CD14-positive monocyte (primary cell): ENCODE measurements at regions not wholly inside any gene's neighbourhood (a gene's known extent, or its start where the extent isn't known, plus 50 kb on each side); places are given as distances from the start of the nearest gene placed in this dataset.
"Not testable (repeated sequence)": the region's sequence is repeated elsewhere in the genome, so short reads cannot be mapped to it uniquely, and the experiment has no call there.

Experiments used
- DNase-seq, 3 donors: peaks; one replicate each; pipeline ENCODE4 v3.0.0-alpha.2; 2011 to 2022
- H2AFZ ChIP-seq: 2 replicates; pipeline ENCODE4 v1.6.0; 2012; ENCODE audit warnings: mild to moderate bottlenecking, low read depth, low read length, inconsistent platforms; ENCODE audit not compliant: insufficient read depth, poor library complexity, severe bottlenecking
- H3K27ac ChIP-seq, 2 donors: 1 replicate in 1 of 2; 2 replicates in 1 of 2; pipeline ENCODE4 v1.5.1; 2012 to 2013; ENCODE audit warnings: low read length in 2 of 2, control low read depth in 1 of 2, inconsistent platforms in 1 of 2, low read depth in 1 of 2, mild to moderate bottlenecking in 1 of 2
- H3K27me3 ChIP-seq, 2 donors: one replicate each; pipeline versions ENCODE4 v1.6.0 to v1.6.1; 2011 to 2013; ENCODE audit warnings: low read length in 2 of 2; ENCODE audit not compliant: control insufficient read depth in 2 of 2, insufficient read depth in 2 of 2
- H3K36me3 ChIP-seq, 2 donors: replicated peaks in 1 of 2; 1 replicate in 1 of 2; 2 replicates in 1 of 2; pipeline versions ENCODE4 v1.5.1 to v1.6.1; 2012 to 2013; ENCODE audit warnings: low read length in 2 of 2, control low read depth in 1 of 2, inconsistent platforms in 1 of 2, mild to moderate bottlenecking in 1 of 2; ENCODE audit not compliant: insufficient read depth in 2 of 2, control insufficient read depth in 1 of 2
- H3K4me1 ChIP-seq, 2 donors: 1 replicate in 1 of 2; 2 replicates in 1 of 2; pipeline versions ENCODE4 v1.5.1 to v1.6.1; 2012 to 2013; ENCODE audit warnings: low read length in 2 of 2, control low read depth in 1 of 2, inconsistent platforms in 1 of 2, mild to moderate bottlenecking in 1 of 2, moderate library complexity in 1 of 2; ENCODE audit not compliant: insufficient read depth in 2 of 2, control insufficient read depth in 1 of 2
- H3K4me2 ChIP-seq: replicated peaks from 2 replicates; pipeline ENCODE3; 2012; ENCODE audit warnings: low read length, moderate library complexity, mild to moderate bottlenecking; ENCODE audit not compliant: poor library complexity, severe bottlenecking; ENCODE audit errors: extremely low read depth
- H3K4me3 ChIP-seq, 3 experiments: fragments of 200-600 bp in 1 of 3; sonication (generic) in 1 of 3; replicated peaks in 1 of 3; 1 replicate in 2 of 3; 2 replicates in 1 of 3; pipeline ENCODE4 v1.5.1; 2011 to 2013; ENCODE audit warnings: low read length in 3 of 3, mild to moderate bottlenecking in 3 of 3, control low read depth in 2 of 3, low read depth in 2 of 3, inconsistent platforms in 1 of 3, moderate library complexity in 1 of 3
- H3K79me2 ChIP-seq: 2 replicates; pipeline ENCODE4 v1.6.0; 2012; ENCODE audit warnings: mild to moderate bottlenecking, control low read depth, inconsistent platforms, low read length, moderate library complexity; ENCODE audit not compliant: insufficient read depth
- H3K9ac ChIP-seq: 2 replicates; pipeline ENCODE4 v1.6.0; 2017; ENCODE audit warnings: low read length, mild to moderate bottlenecking; ENCODE audit not compliant: insufficient read depth, poor library complexity, severe bottlenecking
- H3K9me3 ChIP-seq, 2 donors: replicated peaks in 1 of 2; 1 replicate in 1 of 2; 2 replicates in 1 of 2; pipeline versions ENCODE4 v1.5.1 to v1.6.1; 2012 to 2013; ENCODE audit warnings: low read length in 2 of 2, control low read depth in 1 of 2; ENCODE audit not compliant: control insufficient read depth in 1 of 2, insufficient read depth in 1 of 2
- H4K20me1 ChIP-seq: 2 replicates; pipeline ENCODE4 v1.6.0; 2012; ENCODE audit warnings: mild to moderate bottlenecking, low read length, control low read depth, moderate library complexity; ENCODE audit not compliant: insufficient read depth
- H3K27ac Mint-ChIP-seq, 7 donors: one replicate each; pipeline ENCODE4 v1.8.0; 2020; ENCODE audit warnings: mild to moderate bottlenecking in 7 of 7, mixed read lengths in 7 of 7, moderate library complexity in 6 of 7, inconsistent platforms in 2 of 7
- H3K27me3 Mint-ChIP-seq, 3 donors: one replicate each; pipeline ENCODE4 v1.8.0; 2021 to 2022; ENCODE audit warnings: low read depth in 3 of 3, mild to moderate bottlenecking in 3 of 3, mixed read lengths in 3 of 3, moderate library complexity in 3 of 3, inconsistent platforms in 1 of 3
- H3K36me3 Mint-ChIP-seq, 2 donors: one replicate each; pipeline ENCODE4 v1.8.0; 2020; ENCODE audit warnings: mixed read lengths in 2 of 2, inconsistent platforms in 1 of 2, mild to moderate bottlenecking in 1 of 2
- H3K4me1 Mint-ChIP-seq: one replicate; pipeline ENCODE4 v1.8.0; 2020; ENCODE audit warnings: mild to moderate bottlenecking, mixed read lengths
- H3K4me3 Mint-ChIP-seq, 2 donors: one replicate each; pipeline ENCODE4 v1.8.0; 2020; ENCODE audit warnings: mild to moderate bottlenecking in 2 of 2, mixed read lengths in 2 of 2, moderate library complexity in 1 of 2
- H3K9me3 Mint-ChIP-seq, 7 donors: one replicate each; pipeline ENCODE4 v1.8.0; 2020 to 2022; ENCODE audit warnings: mixed read lengths in 7 of 7, mild to moderate bottlenecking in 6 of 7, moderate library complexity in 6 of 7, inconsistent platforms in 2 of 7
- WGBS: methylation state at CpG from one replicate; pipeline ENCODE4 v1.1.5; 2013; ENCODE audit warnings: missing lambda C conversion rate; ENCODE audit not compliant: insufficient coverage; 5-methylcytosine and 5-hydroxymethylcytosine counted together
- intact Hi-C, 2 donors: fragments of 100-400 bp; cut with micrococcal nuclease; formaldehyde crosslinking; loops; one replicate each; pipeline versions ENCODE4 v1.15.0 to v1.15.1; 2023
- TF ChIP-seq, protein P1 (sequence below): fragments of 200-600 bp; IDR thresholded peaks from one replicate; pipeline ENCODE4 v1.8.0; 2022; ENCODE audit warnings: antibody characterized with exemption, mild to moderate bottlenecking

DNA sequence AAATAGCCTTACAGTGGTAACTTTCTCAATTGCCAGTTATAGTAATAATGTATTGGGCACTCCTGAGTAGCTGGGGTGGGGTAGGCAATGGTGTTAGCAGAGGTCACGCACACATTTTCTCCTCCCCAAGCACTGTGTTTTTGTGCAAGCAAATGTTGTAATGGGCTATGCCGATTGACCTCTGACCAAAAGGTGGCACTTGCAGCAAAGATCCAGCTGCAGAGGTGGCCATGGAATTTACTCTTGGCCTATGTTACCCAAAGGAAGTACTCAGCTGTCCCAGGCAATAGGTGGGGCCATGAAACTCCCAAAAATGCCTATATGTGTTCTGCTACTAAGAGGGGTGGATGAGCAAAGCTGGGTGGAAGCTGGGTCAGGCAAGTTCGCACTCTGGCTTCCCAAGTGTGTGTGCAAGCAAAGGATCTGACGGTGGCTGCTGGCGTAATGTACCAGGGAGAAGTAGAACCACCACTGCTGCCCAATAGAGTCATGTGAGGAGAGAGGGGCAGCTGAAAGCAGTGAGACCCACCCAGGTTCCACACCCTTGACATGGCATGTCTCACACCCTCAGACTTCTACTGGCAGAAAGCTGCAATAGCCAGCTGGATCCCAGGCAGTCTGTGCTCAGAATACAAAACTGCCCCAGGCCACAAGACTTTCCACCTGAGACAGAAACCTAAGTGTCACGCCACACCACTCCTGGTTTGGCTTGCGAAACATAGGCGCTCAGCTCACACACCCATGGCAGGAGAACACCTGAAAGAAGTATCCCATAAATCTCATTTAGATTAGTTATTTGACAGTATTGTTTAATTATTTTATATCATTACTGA lies 353.3 kb upstream of the EMCN start:
- Histone ChIP-seq H3K9me3 (peaks cover 0 to 14% of the 10 kb centered on the region in 2 donors), H2AFZ (no peak overlapping the region), H3K4me1 (no peaks in the 10 kb centered on the region), H3K27me3 (no peaks in the 10 kb centered on the region), H3K79me2 (no peaks in the 10 kb centered on the region), H3K4me2 (no peak overlapping the region), H4K20me1 (no peaks in the 10 kb centered on the region), H3K36me3 (no peaks in the 10 kb centered on the region), H3K9ac (no peak overlapping the region), H3K4me3 (no peak overlapping the region), H3K27ac (no peak overlapping the region)
- DNase-seq, result no peak
- WGBS, result 86% methylated on average over 2 of the region's 8 CpGs
- TF ChIP-seq, protein P1, sequence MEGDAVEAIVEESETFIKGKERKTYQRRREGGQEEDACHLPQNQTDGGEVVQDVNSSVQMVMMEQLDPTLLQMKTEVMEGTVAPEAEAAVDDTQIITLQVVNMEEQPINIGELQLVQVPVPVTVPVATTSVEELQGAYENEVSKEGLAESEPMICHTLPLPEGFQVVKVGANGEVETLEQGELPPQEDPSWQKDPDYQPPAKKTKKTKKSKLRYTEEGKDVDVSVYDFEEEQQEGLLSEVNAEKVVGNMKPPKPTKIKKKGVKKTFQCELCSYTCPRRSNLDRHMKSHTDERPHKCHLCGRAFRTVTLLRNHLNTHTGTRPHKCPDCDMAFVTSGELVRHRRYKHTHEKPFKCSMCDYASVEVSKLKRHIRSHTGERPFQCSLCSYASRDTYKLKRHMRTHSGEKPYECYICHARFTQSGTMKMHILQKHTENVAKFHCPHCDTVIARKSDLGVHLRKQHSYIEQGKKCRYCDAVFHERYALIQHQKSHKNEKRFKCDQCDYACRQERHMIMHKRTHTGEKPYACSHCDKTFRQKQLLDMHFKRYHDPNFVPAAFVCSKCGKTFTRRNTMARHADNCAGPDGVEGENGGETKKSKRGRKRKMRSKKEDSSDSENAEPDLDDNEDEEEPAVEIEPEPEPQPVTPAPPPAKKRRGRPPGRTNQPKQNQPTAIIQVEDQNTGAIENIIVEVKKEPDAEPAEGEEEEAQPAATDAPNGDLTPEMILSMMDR, result no peak
- peaks cover 0 to 1% (median 1%) of the 10 kb centered on the region in 3 donors for H3K27me3 Mint-ChIP-seq
- no peaks in the 10 kb centered on the region for H3K36me3 Mint-ChIP-seq
- peaks cover 0 to 12% (median 8%) of the 10 kb centered on the region in 7 donors for H3K9me3 Mint-ChIP-seq
- intact Hi-C loops, result no loop called here
- H3K4me3 Mint-ChIP-seq, result no peak overlapping the region
- no peaks in the 10 kb centered on the region for H3K4me1 Mint-ChIP-seq
- no peak overlapping the region for H3K27ac Mint-ChIP-seq

GRCh38 chr4:100869276-100869675 lies 351.5 kb upstream of the EMCN start:
- Mint-ChIP-seq H3K27me3 (peaks cover 0 to 1% (median 1%) of the 10 kb centered on the region in 3 donors), H3K27ac (no peak overlapping the region), H3K36me3 (no peaks in the 10 kb centered on the region), H3K9me3 (peaks cover 0 to 14% (median 9%) of the 10 kb centered on the region in 7 donors), H3K4me3 (no peak overlapping the region), H3K4me1 (no peaks in the 10 kb centered on the region)
- H3K9me3 ChIP-seq, result peaks cover 0 to 14% of the 10 kb centered on the region in 2 donors
- no peak for DNase-seq
- no peak overlapping the region for H3K4me2 ChIP-seq
- no peak overlapping the region for H3K9ac ChIP-seq
- H3K4me1 ChIP-seq, result no peaks in the 10 kb centered on the region
- H3K27me3 ChIP-seq, result no peaks in the 10 kb centered on the region
- no peak overlapping the region for H2AFZ ChIP-seq
- H4K20me1 ChIP-seq, result no peaks in the 10 kb centered on the region
- WGBS, result no CpG with 5 or more reads among the region's 1 CpG
- no peaks in the 10 kb centered on the region for H3K79me2 ChIP-seq
- intact Hi-C loops, result no loop called here
- no peak overlapping the region for H3K4me3 ChIP-seq
- no peaks in the 10 kb centered on the region for H3K36me3 ChIP-seq
- TF ChIP-seq, protein P1, result no peak
- H3K27ac ChIP-seq, result no peak overlapping the region

GRCh38 chr4:100868281-100868680 lies 350.5 kb upstream of the EMCN start:
- H3K9me3 Mint-ChIP-seq, result peaks cover 0 to 20% (median 12%) of the 10 kb centered on the region in 7 donors
- H3K4me3 Mint-ChIP-seq, DNase-seq, H3K27me3 Mint-ChIP-seq, H3K27ac ChIP-seq, H4K20me1 ChIP-seq, H2AFZ ChIP-seq, H3K4me3 ChIP-seq, H3K4me1 Mint-ChIP-seq, H3K4me1 ChIP-seq, intact Hi-C loops, H3K36me3 Mint-ChIP-seq, H3K4me2 ChIP-seq, H3K9ac ChIP-seq, H3K27me3 ChIP-seq, H3K36me3 ChIP-seq, H3K79me2 ChIP-seq, H3K27ac Mint-ChIP-seq: not testable (repeated sequence)
- 80% methylated on average over 3 of the region's 4 CpGs for WGBS
- peaks cover 0 to 14% of the 10 kb centered on the region in 2 donors for H3K9me3 ChIP-seq
